ENCODE measurements at regions not wholly inside any gene's neighbourhood (a gene's known extent, or its start where the extent isn't known, plus 50 kb on each side); places are given as distances from the start of the nearest gene placed in this dataset.
"Not testable (repeated sequence)": the region's sequence is repeated elsewhere in the genome, so short reads cannot be mapped to it uniquely, and the experiment has no call there.

- CTCF ChIA-PET (ENCODE audit: partially characterized antibody); H4K91ac ChIP-seq (replicated peaks; ENCODE audit: insufficient read length, low read length); FAIRE-seq; H3K23me2 ChIP-seq (ENCODE audit: low read depth, low read length); POLR2A ChIA-PET (ENCODE audit: partially characterized antibody); H3K36me3 ChIP-seq (ENCODE audit: control insufficient read depth in 2 of 4, insufficient read depth in 4 of 4, low read length in 3 of 4); H2BK20ac ChIP-seq (ENCODE audit: low read length); H3K79me1 ChIP-seq (ENCODE audit: low read depth, low read length); H3K18ac ChIP-seq (ENCODE audit: extremely low read depth, low read length); H3K79me2 ChIP-seq (ENCODE audit: control insufficient read depth in 1 of 2, insufficient read depth in 2 of 2, low read length in 2 of 2); H3K27me3 ChIP-seq (replicated peaks in 1 of 4; ENCODE audit: control insufficient read depth in 3 of 4, extremely low read depth in 1 of 4, insufficient read depth in 3 of 4, low read length in 3 of 4); H3K56ac ChIP-seq (replicated peaks; ENCODE audit: insufficient read length, low read depth, low read length); H2BK12ac ChIP-seq (ENCODE audit: low read depth, low read length); H2AFZ ChIP-seq (ENCODE audit: low read length); H3K23ac ChIP-seq (ENCODE audit: insufficient read length); H3K14ac ChIP-seq (ENCODE audit: insufficient read length); H4K5ac ChIP-seq (ENCODE audit: insufficient read length, low read depth, low read length); H3K4me1 ChIP-seq (replicated peaks in 1 of 4; ENCODE audit: control insufficient read depth in 3 of 4, insufficient read depth in 4 of 4, low read length in 3 of 4); H4K20me1 ChIP-seq (replicated peaks in 1 of 2; ENCODE audit: control insufficient read depth in 1 of 2, insufficient read depth in 2 of 2, low read length in 2 of 2); H4K8ac ChIP-seq (ENCODE audit: extremely low read depth, insufficient read depth, low read length); H2AK5ac ChIP-seq (ENCODE audit: low read depth, low read length); H2BK15ac ChIP-seq (ENCODE audit: low read length); H2BK5ac ChIP-seq (ENCODE audit: low read depth, low read length); H3K4ac ChIP-seq (replicated peaks; ENCODE audit: insufficient read length, low read depth, low read length); H3K9ac ChIP-seq (replicated peaks in 1 of 4; ENCODE audit: extremely low read depth in 1 of 4, low read depth in 3 of 4, low read length in 3 of 4); DNase-seq (ENCODE audit: low read depth in 1 of 2, low spot score in 2 of 2); H3K4me2 ChIP-seq (ENCODE audit: insufficient read depth in 1 of 2, low read depth in 2 of 2, low read length in 2 of 2); H3K4me3 ChIP-seq (ENCODE audit: extremely low read depth in 1 of 4, insufficient read depth in 2 of 4, low read depth in 3 of 4, low read length in 4 of 4); H3K27ac ChIP-seq (ENCODE audit: low read depth, low read length); H2BK120ac ChIP-seq (replicated peaks; ENCODE audit: low read depth, low read length); H3K9me3 ChIP-seq (ENCODE audit: insufficient read depth in 2 of 2, low read depth in 1 of 2, low read length in 1 of 2): not testable (repeated sequence)
- 92% methylated on average over 6 of the region's 6 CpGs; no CpG with 5 or more reads in 1 of the 2 experiments for WGBS, 2 experiments (ENCODE audit: extremely low coverage in 1 of 2, insufficient coverage in 1 of 2, insufficient read length in 1 of 2, insufficient replicate concordance in 2 of 2, low coverage in 1 of 2, low lambda C conversion rate in 2 of 2, missing lambda C conversion rate in 1 of 2)
Observed at GRCh38 chr7:150029013-150029389, 155.2 kb downstream of the ATP6V0E2 start.
